Dedifferentiated amniotic fluid mesenchymal stem cell (primary cell): ENCODE measurements at regions not wholly inside any gene's neighbourhood (a gene's known extent, or its start where the extent isn't known, plus 50 kb on each side); places are given as distances from the start of the nearest gene placed in this dataset.
"Not testable (repeated sequence)": the region's sequence is repeated elsewhere in the genome, so short reads cannot be mapped to it uniquely, and the experiment has no call there.

Experiments used
- DNase-seq: peaks from one replicate; pipeline ENCODE4 v3.0.0-alpha.2; 2016; ENCODE audit errors: extremely low spot score

- DNase-seq: no peak
These were observed 776.7 kb downstream of the NXPH1 start for GRCh38 chr7:9210114-9210513.

DNA sequence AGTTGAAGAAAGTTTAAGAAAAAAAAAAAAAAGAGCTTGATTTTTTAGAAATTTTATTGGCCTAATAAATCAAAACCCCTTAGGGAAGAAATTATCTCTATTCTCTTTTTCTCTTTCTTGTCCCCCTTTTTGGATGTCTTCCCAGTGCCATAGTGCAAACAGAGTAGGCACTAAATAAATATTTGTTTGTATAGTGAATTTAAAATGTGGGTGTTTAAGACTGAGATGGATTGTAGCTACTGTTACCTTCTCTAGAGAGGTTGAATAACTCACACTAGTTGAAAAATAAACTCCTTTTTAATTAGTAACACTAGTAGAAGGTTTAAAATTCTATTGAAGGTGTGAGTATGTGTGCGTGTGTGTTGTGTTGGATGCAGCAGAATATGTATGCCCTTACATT is 783.8 kb downstream of the NXPH1 start:
- DNase-seq: no peak

DNA sequence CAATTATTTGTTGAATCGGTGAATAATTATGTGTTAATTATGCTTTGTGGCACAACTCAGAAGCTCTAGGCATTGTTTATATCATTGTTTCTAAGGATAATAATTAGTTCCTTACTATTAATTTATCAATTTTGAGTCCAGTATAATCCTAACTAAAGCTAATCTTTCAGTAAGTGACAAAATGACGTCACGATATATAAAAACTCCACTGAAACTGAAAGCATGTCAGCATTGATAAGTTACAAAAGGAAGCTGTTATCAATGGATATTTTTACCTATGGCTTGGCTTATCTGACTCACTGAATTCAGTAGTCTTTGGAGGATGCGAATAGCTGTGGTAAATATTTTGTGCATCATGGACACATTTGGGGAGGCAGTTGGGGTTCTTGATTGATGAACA is 793.1 kb downstream of the NXPH1 start:
- no peak for DNase-seq

GRCh38 chr7:9231630-9232121 is 798.3 kb downstream of the NXPH1 start:
- DNase-seq: no peak

GRCh38 chr7:9240001-9240400 is 806.6 kb downstream of the NXPH1 start:
- DNase-seq: no peak

DNA sequence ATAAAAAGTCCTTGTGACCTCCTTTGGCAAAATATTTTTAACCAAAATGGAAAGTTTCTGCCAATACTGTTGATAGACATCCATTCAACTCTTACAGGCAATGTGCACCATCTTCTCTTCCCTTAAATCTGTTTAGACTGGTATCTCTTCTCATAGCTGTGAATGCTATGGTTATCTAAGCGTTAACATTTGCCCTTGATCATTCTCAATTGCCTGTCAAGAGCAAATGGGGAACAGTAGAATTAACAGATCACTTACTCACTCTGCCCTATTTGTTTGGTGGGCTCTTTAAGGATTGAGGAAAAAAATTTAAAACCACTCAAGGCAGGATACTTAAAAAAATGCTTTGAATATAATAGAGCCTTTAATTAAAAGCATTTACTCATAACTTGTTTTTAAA is 808.4 kb downstream of the NXPH1 start:
- no peak for DNase-seq

DNA sequence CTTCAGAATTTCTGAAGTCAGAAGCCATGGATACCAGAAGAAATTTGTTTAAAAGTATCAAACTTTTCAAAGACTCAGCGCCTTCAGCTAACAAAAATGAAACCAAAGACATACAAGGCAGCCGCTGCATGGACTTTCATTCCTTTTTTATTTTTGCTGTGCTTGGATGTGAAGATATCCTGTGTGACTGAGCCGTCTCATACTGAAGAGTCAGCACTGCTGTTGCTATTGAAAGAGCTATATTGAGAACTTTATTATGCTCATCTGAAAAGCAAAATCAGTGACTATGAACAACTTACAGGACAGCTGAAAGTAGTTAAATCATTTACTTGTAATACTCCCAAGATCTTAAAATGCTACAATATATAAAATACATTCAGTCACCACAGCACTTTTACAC is 809.2 kb downstream of the NXPH1 start:
- no peak for DNase-seq

DNA sequence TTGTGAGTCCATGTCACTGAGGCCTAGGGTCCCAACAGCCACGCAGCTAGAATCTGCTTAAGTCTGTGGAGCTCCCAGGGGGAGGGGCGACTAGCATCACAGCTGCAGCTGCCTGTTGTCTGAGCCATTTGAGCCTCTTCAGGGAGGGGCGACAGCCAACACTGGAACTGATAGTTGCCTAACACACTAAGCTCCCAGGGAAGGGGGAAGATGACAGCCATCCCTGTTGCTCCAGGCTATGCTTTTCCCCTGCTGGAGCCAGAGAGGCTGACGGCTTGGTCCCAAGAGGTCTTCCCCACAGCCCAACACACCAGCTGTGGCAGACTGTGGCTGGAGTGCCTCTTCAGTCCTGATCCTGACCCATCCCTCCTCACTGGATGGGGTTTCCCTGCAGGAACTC is 817.5 kb downstream of the NXPH1 start:
- no peak for DNase-seq

DNA sequence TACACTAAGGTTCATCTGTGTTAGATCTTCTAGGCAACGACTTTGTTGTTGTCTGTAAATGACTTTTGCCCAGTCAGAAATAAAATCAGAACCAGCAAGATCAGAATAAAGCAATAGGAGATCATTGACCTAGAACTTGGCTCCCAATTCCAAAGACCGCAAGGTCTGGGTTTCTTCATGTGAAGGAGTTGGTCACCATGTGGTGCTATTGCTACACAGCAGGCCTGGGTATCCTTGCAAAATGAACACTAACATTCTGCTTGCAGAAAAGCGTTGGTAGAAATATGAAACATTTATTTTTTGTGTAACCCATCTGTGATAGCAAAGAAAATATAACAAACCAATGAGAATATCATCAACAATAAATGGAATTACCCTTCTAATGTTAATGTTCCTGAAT is 831.0 kb downstream of the NXPH1 start:
- no peak for DNase-seq

- DNase-seq: no peak
These were observed 846.7 kb downstream of the NXPH1 start for GRCh38 chr7:9280088-9280487.

DNA sequence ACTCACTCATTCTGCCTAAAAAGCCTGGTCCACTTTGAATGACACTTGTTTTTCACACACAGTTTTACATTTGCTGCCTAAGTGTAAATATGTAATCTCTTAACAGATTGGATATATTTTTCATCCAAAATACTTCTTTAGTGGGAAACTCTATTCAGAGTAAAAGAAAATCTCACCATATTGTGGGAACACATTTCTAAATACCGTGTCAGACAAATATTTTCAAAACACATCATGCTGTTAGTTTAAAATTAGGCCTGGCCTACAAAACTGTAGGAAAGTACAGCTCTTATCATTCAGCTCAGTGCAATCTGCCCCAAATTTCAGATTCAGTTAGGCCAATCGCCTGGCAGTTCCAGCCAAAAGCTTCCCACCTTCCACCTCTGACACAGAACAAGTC is 849.8 kb downstream of the NXPH1 start:
- no peak for DNase-seq

DNA sequence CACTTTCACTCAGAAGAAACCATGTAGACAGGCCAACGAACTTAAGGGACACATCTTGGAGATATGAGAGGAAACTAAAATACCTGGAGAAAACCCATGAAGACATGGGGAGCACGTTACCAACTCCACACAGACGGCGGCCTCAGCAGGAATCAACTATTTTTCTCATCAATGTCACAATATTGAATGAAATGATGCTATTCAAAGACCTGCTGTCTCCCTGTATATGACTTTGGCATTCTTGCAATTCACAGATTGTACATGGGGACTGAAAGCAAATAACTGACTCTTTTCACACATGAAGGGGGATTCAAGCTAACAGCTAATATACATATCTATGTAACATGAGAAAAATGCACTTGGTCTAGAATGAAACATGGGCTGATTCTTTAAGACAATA is 869.0 kb downstream of the NXPH1 start:
- DNase-seq: no peak

GRCh38 chr7:9307131-9307530 is 873.7 kb downstream of the NXPH1 start:
- no peak for DNase-seq

DNA sequence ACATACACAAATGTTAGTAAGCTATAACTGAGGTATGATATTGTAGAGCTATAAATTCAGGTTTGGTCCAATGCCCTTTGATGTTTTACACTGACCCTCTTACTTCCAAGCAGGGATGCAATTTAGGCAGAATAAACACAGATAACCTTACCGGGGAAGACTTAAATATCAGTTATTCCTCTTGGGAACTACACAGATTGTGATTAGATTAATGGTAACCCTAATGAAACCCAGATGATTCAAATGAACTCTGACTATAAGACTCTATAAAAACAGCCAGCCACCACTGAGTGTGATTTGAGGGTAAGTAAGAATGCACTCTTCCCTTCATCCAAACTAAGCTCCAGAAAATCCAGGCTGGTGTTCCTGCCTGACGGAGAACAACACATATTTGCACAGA is 891.1 kb downstream of the NXPH1 start:
- no peak for DNase-seq

DNA sequence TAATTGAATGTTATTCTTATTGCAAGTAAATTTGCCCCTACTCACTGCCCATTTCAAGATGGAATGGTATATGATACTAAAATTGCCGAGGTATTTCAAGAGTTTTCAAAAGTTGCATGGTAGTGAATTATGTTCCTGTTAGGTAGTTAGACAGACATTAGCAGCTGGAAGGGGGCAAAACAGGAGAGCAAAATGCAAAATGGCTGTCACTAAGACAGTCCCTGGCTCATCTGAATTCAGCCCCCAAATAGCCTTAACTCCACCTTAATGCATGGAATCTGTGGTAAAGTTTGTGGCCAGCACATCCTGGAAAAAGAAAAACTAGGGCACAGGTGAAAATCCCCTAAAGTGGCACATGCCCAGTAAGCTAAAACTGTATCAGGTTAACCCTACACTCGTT is 894.9 kb downstream of the NXPH1 start:
- DNase-seq: no peak

- no peak for DNase-seq
These were observed 916.2 kb downstream of the NXPH1 start for GRCh38 chr7:9349625-9350024.

DNA sequence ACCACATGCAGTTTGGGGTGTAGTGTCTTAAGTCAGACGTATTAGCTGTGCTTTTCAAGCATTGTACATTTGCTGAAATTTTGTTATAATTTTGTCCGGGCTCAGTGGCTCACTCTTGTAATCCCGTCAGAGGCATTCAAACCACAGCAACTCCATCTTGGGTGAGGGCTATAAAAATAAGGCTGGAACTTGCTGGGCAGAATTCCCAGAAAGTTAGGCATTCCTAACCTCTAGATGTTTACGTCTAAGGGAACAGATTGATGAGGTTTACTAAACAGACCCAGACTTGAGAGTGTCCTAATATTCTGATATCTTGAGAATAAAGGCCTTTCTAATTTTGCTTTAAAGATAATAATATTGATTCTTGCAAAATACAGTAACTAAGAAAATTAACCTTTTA is 957.8 kb downstream of the NXPH1 start:
- DNase-seq: no peak

DNA sequence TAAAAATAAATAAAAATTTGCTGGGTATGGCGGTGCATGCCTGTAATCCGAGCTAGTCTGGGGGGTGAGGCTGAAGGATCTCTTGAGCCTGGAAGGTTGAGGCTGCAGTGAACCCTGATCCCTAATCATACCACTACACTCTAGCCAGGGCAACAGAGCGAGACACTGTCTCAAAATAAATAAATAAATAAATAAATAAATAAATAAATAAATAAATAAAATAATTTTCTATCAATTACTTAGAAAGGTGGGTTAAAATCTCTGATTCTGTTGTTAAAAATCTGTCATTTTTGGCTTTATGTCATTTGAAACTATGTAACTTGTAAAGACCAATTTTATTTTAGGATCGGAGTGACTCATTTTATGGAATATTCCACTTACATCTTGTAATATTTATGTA is 958.6 kb downstream of the NXPH1 start:
- DNase-seq: no peak

DNA sequence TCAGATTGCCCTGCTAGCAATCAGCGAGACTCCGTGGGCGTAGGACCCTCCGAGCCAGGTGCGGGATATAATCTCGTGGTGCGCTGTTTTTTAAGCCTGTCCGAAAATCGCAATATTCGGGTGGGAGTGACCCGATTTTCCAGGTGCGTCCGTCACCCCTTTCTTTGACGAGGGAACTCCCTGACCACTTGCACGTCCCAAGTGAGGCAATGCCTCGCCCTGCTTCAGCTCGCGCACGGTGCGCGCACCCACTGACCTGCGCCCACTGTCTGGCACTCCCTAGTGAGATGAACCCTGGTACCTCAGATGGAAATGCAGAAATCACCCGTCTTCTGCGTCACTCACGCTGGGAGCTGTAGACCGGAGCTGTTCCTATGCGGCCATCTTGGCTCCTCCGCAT is 971.0 kb downstream of the NXPH1 start:
- not testable (repeated sequence) for DNase-seq

GRCh38 chr7:9407816-9408215 is 974.4 kb downstream of the NXPH1 start:
- DNase-seq: no peak

DNA sequence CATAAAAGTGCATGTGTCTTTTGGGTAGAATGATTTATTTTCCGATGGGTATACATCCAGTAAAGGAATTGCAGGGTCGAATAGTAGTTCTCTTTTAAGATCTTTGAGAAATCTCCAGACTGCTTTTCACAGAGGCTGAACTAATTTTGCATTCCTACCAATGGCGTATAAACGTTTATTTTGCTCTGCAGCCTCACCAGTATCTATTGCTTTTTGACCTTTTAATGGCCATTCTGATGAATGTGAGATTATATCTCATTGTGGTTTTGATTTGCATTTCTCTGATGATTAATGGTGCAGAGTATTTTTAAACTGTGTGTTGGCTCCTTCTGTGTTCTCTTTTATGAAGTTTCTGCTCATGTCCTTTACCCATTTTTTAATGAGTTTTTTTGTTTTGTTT is 1020.1 kb downstream of the NXPH1 start:
- DNase-seq: no peak

DNA sequence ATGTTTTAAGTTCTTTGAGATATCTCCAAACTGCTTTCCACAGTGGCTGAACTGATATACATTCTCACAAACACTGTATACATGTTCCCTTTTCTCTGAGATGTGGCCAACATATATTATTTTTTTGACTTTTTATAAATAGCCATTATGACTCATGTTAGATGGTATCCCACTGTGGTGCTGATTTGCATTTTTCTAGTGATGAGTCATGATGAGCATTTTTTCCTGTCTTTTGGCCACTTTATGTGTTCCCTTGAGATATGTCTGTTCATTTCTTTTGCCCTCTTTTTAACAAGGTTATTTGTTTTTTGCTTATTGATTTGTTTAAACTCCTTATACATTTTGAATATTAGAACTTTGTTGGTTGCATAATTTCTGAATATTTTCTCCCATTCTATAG is 1055.1 kb downstream of the NXPH1 start:
- DNase-seq: peak; percentile 17

DNA sequence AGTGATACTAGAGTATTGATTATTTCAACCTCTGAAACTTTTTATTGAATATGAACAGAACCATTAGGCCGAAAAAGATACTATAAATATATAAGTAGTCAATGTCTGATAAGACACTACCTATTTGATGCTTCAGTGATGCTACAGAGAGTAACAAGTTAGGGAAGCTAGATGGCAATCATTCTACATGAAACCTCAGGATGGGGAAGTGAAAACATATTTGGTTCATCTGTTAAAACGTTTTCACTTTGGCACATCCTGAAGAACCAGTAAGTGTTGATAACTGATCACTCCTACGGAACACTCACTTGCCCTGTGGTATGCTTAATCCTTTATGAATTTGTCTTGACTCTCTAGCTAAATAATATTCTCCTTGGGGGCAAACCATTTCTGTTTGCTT is 1064.9 kb downstream of the NXPH1 start:
- DNase-seq: no peak

DNA sequence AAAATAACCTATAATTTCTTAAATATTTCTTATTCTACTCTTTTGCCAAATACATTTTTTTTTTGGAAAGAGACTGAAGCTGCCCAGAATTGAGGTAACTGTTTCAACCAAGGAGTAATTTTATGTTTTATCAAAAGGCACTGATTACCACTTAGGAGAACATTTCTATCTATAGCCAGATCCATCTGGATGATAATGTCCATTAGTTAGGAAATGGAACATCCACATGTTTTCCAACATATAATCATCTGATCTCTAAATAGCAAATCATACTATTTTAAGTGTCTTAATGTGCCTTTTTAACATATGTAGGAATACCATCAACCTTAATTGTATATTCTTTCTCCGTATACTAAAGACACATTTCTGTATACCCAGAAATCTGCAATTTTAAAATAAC is 1068.9 kb downstream of the NXPH1 start:
- DNase-seq: no peak

DNA sequence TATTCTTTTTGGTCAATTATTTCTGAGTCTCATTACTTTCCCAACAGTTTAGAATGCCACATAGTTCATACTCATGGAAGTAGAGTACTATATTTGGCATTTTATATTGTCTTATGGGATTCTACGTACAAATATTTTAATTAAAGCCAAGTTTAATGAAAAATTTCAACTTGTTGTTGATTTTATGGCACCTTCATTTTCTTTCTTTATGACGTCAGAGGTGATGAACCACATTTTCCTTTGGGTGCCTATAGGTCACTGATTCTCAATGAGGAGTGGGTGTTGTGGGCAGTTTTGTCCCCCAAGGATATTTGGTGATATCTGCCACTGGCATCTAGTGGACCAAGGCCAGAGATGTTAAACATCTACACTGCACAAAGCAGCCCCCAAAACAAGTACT is 1071.3 kb downstream of the NXPH1 start:
- DNase-seq: no peak
